ENCODE measurements at regions not wholly inside any gene's neighbourhood (a gene's known extent, or its start where the extent isn't known, plus 50 kb on each side); places are given as distances from the start of the nearest gene placed in this dataset.

GRCh38 chr6:159501558-159501957 is 191.5 kb downstream of the SOD2 start:
- in situ Hi-C loops (cut with HindIII; ENCODE audit: low sequenced_read_pairs), result no loop called here
- no peak overlapping the region for H3K4me3 ChIP-seq (ENCODE audit: low read depth, low read length)
- no peak for DNase-seq (ENCODE audit: low read depth)
- TF ChIP-seq, protein P1, sequence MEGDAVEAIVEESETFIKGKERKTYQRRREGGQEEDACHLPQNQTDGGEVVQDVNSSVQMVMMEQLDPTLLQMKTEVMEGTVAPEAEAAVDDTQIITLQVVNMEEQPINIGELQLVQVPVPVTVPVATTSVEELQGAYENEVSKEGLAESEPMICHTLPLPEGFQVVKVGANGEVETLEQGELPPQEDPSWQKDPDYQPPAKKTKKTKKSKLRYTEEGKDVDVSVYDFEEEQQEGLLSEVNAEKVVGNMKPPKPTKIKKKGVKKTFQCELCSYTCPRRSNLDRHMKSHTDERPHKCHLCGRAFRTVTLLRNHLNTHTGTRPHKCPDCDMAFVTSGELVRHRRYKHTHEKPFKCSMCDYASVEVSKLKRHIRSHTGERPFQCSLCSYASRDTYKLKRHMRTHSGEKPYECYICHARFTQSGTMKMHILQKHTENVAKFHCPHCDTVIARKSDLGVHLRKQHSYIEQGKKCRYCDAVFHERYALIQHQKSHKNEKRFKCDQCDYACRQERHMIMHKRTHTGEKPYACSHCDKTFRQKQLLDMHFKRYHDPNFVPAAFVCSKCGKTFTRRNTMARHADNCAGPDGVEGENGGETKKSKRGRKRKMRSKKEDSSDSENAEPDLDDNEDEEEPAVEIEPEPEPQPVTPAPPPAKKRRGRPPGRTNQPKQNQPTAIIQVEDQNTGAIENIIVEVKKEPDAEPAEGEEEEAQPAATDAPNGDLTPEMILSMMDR (IDR thresholded peaks at IDR 0.05; ENCODE audit: low read depth, low read length, missing control alignments), result no peak

DNA sequence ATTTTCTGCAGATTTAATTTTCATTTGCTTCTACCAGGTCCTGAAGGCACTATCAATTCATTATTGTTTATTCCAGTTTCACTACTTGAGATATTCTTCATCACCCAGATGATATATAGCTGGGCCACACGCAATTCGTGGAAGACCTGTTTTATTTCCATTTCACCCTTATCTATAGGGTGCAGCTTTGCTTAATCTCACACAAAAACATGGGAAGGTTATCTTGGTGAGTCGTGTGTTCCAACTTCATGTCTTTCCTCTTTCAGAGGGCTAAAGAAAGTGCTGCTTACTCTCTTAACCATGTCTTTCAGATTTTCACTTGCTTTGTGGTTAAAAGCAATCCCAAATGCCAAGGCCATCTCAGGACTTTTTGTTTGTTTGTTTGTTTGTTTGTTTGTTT is 194.0 kb downstream of the SOD2 start:
- H3K4me3 ChIP-seq (ENCODE audit: low read depth, low read length), result no peak overlapping the region
- TF ChIP-seq, protein P1 (IDR thresholded peaks at IDR 0.05; ENCODE audit: low read depth, low read length, missing control alignments), result no peak
- DNase-seq (ENCODE audit: low read depth), result no peak
- in situ Hi-C loops (cut with HindIII; ENCODE audit: low sequenced_read_pairs), result no loop called here

DNA sequence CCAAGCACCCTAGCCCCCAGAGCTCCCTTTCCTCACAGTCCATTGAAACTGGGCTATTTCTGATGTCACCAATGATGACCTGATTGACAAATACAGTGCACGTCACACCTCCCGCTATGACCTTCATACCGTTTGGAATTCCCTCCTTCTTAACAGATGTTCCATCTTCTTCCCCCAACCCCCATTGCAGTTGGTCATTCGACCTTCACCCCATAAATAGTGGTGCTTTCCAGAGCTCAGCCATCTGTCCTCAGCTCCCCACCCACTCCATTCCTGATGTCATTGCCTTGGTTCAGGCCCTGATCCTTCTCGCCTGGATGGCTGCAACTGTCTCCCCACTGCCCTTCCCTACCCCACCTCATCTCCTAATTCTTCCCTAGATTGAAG is 198.5 kb downstream of the SOD2 start:
- in situ Hi-C loops (cut with HindIII; ENCODE audit: low sequenced_read_pairs), result no loop called here
- TF ChIP-seq, protein P1 (IDR thresholded peaks at IDR 0.05; ENCODE audit: low read depth, low read length, missing control alignments), result no peak
- DNase-seq (ENCODE audit: low read depth), result no peak
- H3K4me3 ChIP-seq (ENCODE audit: low read depth, low read length), result no peak overlapping the region

- TF ChIP-seq, protein P1 (IDR thresholded peaks at IDR 0.05; ENCODE audit: low read depth, low read length, missing control alignments), result no peak
- no peak for DNase-seq (ENCODE audit: low read depth)
- in situ Hi-C loops (cut with HindIII; ENCODE audit: low sequenced_read_pairs), result no loop called here
- no peak overlapping the region for H3K4me3 ChIP-seq (ENCODE audit: low read depth, low read length)
Measured at GRCh38 chr6:159493898-159494585, 199.0 kb downstream of the SOD2 start.

DNA sequence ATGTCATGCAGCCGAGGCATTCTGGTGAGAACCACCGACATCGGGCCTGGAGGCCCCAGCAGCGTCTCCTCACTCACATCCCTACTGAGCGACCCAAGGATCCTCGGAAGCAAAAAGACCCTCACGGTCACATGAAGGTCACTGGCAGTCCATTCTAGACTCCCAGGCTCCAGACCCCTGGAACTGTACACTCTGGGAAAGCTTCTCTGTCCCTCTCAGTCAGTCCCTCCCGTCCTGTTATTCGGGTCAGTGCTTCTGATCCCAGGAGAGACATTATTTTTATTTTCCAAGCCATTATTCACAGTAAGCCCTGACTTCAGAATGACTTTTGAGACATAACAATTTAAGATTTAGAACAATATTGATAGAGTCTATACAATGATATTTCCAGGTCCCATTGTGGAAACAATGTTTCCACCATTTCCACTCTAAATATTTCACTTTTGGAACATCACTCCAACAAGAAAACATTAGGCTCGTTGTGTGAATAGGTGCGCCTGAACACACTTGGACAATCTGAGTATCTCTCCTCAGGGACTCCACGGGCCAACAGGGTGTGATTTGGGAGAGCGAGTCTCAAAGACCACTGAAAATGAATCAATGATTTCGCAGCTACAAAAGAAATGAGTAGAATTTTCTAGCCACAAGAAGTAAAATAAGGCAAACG is 199.7 kb downstream of the SOD2 start:
- in situ Hi-C loops (cut with HindIII; ENCODE audit: low sequenced_read_pairs), result no loop called here
- DNase-seq (ENCODE audit: low read depth), result no peak
- TF ChIP-seq, protein P1 (IDR thresholded peaks at IDR 0.05; ENCODE audit: low read depth, low read length, missing control alignments), result no peak
- no peak overlapping the region for H3K4me3 ChIP-seq (ENCODE audit: low read depth, low read length)

- no peak overlapping the region for H3K4me3 ChIP-seq (ENCODE audit: low read depth, low read length)
- TF ChIP-seq, protein P1 (IDR thresholded peaks at IDR 0.05; ENCODE audit: low read depth, low read length, missing control alignments), result no peak
- DNase-seq (ENCODE audit: low read depth), result no peak
- in situ Hi-C loops (cut with HindIII; ENCODE audit: low sequenced_read_pairs), result no loop called here
Measured at GRCh38 chr6:159490298-159490937, 202.6 kb downstream of the SOD2 start.

Measured in astrocyte of the cerebellum (primary cell).